Hematopoietic multipotent progenitor cell treated with erythropoietin and hydrocortisone succinate and interleukin-3 and kit ligand, for 17 days (in vitro differentiated cells): ENCODE measurements at regions not wholly inside any gene's neighbourhood (a gene's known extent, or its start where the extent isn't known, plus 50 kb on each side); places are given as distances from the start of the nearest gene placed in this dataset.

Experiments
- DNase-seq: peaks from one replicate; pipeline ENCODE4 v3.0.0-alpha.2; 2015; ENCODE audit warnings: low spot score

DNA sequence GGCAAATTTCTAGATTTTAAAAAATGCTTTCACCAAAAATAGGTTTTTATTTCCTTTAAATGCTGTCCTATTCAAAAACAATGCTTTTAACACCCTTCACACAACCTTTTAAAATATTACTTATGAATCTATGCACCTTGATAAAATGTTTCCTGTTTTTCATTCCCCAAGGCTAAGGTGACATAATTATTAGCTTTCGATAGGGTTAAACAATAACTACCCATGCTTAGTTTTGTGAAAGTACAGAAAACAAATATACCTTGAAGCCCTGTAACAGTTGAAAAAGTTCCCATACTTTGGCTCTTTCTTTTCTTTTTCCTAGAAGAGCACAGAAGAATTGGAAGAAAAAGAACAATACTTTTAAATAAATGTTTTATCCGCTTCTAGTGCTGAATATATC is 54.9 kb upstream of the ITPRID2 start:
- DNase-seq = no peak

DNA sequence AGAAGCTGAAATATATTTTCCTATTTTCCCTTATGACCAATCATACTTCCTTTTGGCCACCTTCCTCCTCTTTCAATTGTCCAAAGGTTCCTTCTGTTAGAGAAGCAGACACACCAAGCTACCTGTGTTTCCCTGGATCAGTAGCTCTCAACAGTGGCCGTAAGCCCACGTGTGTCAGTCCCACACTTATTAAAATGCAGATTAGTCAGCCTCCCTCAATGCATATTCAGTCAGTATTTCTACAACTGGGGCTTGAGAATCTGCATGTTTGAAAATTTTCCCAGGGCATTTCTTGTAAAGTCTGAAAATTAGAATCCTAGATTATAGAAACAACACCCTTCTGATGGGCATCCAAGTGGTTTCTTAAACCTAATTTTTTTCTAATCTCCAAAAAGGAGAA is 54.0 kb upstream of the ITPRID2 start:
- DNase-seq = no peak

DNA sequence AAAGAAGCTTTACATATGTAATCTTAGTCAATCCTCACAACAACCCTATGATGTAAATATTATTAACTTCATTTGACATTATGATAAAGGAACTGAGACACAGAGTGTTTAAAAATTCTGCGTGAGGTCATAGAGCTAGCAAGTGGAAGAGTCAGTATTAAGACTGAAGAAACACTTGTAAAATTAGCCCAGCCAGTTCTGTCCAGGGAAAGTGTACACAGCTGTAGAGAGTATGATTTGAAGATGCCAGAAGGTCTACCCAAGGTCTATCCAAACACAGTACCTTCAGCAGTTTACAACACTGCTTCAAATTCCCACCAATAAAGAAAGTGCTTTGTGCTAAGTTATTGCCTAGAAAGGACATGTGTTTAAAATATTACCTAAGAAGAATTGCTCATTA is 51.7 kb upstream of the ITPRID2 start:
- DNase-seq = no peak

DNA sequence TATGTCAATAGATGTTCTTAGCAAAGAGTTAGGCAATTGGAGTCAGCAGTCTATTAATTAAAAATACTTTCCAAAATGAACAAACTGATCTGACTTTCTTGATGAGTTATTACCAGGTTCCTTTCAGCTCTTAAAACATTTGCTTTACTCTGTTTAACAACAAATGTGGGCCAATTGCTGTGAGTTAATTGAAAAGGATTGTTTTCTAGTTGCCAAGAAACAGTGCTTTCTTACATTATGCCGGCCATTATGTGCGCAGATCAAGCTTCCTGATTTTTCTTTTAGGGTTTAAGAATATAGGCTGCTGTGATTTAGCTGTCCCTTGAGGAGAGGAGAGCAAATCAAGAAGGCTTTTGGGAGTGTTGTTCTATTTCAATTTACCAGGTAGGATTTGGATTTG is 50.5 kb upstream of the ITPRID2 start:
- no peak for DNase-seq
